ENCODE measurements at regions not wholly inside any gene's neighbourhood (a gene's known extent, or its start where the extent isn't known, plus 50 kb on each side); places are given as distances from the start of the nearest gene placed in this dataset.

DNA sequence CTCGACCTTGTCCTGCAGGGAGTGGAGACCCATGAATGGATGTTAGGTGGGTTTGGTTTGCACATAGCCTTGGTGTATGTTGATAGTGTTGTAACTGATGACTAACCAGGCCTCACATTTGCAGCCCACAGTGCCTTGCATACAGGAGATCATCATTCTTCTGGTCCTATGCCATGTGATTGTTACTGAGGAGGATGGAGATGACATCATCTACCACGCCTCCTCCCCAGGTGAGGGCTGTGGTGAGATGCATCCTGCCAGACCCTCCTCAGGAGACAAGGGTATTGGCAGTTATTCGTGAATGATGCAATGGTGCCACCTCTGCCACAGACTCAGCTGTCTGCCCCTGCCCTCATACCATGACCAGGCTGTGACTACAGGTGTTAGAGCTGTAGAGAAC lies 1294.1 kb downstream of the UQCRFS1 start:
- no peak for DNase-seq

DNA sequence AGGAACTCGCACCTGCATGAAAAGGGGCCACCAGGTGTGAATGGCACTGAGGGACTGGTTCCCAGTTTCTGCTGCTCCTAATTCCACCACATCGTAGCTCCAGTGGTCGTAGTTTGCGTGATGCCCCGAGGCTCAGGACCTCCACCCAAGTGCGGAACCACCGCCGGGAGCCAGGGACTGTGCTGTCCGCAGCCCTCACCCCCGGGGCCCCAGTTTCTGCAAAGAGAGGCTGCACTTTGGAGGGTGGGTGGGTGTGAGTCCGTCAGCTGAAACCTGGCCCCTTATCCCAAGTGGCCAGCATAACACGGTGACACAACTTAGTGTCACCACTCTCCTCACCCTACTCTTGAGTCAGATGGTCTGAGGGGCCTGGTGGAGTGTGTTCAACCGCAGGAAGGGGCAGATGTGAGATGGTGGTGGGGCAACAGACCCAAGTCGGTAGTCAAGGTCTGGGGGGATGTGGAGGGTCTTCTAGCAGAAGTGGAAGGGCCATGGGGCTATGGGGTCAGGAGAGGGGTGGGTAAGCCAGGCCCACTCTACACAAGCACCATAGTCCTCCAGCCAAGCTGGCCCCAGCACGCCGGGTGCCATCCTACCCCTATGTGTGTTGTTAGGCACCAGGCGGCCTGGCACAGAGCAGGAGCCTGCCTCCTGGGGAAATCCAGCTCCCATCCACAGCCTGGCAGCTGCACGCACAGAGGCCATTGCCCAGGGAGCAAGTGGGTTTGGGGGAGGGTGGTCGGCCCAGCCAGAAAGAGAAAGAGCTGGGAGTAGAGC lies 1301.6 kb downstream of the UQCRFS1 start:
- DNase-seq: no peak

DNA sequence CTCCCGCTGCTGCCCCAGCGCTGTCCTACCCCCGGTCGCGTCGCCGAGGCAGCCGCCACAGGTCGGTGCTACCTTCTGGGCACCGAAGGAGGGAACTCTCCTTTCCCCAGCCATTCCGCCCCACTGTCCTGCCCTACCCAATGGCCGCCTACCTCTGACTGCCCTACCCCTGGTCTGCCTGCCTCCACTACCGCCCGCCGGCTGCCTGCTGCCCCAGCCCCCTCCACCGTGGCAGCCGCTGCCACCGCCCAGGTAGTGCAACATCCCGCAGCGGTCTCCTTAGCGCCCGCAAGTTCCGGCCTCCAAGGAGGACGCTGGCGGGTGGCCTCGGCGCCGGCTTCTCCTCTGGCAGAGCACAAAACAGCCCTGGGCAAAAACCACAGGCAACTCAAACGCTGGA lies 1303.1 kb downstream of the UQCRFS1 start:
- no peak for DNase-seq

DNA sequence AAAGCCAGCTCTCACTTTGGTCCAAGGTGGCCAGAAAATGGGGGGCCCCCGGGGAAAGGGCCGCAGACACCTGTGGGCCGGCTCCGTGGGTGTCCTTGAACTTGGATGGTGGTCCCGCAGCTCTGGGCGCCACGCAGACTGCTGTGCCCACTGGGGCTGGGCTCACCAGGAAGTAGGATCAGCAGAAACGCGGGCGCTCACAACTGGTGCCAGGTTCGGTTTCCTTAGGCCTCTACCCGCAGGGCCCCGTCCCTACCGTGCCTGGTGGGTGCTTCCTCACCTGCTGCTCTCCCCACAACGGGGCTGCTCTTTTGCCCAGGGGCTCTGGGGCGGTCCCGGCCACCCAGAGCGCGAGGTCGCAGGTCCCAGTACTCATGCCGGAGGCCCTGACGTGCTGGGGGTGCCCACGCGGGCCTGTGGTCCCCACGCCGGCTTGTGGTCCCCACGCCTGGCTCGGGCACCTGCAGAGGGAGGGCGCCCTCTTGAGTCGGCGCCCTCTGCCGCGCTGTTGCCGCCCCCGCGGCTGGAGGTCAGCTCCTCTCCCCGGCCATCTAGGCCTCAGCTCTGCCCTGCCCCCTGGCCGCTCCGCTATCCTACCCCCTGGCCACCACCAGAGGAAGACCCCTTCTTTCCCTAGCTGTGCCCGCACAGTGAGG lies 1303.6 kb downstream of the UQCRFS1 start:
- no peak for DNase-seq

DNA sequence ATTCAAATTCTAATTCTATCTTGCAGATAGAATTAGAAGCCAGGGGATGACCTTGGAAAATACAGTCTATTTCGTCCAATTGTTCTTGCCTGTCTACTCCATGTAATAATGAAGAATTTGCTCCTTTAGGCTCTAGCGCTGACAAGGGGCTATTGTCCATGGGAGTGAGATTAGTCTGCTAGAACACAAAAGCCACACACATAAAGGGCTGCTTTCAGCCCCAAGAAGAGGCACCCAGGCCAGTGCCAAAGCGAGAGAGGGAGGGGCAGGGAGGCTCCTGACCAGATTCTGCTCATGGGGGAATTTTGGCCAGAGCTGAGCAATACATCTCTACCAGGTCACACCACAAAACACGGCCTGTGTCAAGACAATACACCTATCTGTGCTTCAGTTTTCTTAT lies 1306.9 kb downstream of the UQCRFS1 start:
- DNase-seq: no peak

DNA sequence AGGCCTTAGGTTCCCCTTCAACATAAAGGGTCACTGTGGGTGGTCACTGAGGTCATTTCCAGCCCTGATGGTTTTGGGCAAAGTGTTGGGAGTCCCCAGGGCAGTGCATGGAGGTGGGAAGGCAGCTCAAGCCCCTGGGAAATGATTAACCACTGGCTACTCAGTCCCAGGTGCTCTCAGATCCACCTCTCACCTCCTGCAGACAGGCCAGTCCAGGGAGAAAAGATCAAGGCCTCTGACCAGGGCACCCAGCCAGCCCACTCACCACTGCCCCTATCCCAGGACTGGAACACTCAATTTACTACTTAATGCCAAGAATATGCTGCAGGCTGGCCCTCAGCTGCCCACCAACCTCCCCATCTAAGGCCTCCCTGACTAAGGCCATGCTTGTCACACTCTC lies 1307.9 kb downstream of the UQCRFS1 start:
- no peak for DNase-seq

DNA sequence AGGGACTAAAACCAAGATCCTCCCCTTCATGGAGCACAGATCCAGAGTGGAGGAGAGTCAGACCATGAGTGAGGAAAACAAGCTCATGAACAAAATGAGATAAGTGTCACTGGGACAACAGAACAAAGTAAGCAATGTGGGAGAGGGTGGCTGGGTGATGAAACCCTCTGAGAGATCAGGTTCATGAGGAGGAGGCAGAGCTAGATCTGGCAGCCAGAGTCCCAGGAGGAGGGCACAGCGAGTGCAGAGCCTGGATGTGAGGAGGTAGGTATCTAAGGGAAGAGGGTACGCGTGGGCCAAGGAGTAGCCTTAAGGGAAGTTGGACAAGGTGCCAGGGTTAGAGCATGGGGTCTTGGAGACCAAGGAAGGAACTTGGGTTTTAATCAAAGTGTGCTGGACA lies 1311.9 kb downstream of the UQCRFS1 start:
- no peak for DNase-seq

DNA sequence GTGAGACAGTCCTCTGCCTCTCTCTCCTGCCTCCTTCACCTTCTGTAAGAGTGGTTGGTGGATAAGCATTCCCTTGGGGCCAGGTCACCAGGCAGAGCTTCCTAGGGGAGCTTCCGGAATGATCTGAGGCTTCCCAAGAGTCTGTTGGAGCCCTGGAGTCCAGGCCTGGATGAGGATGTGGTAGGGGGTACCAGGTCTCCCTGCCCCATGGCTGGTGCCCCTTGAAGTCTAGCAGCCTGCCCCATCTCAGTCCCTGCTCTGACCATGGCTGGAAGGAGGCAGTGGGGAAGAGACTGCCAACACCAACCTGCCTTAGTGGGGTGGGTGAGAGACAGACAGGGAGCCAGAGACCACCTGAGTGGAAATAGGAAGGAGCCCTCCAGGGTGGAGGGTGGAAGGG lies 1316.9 kb downstream of the UQCRFS1 start:
- no peak for DNase-seq

DNA sequence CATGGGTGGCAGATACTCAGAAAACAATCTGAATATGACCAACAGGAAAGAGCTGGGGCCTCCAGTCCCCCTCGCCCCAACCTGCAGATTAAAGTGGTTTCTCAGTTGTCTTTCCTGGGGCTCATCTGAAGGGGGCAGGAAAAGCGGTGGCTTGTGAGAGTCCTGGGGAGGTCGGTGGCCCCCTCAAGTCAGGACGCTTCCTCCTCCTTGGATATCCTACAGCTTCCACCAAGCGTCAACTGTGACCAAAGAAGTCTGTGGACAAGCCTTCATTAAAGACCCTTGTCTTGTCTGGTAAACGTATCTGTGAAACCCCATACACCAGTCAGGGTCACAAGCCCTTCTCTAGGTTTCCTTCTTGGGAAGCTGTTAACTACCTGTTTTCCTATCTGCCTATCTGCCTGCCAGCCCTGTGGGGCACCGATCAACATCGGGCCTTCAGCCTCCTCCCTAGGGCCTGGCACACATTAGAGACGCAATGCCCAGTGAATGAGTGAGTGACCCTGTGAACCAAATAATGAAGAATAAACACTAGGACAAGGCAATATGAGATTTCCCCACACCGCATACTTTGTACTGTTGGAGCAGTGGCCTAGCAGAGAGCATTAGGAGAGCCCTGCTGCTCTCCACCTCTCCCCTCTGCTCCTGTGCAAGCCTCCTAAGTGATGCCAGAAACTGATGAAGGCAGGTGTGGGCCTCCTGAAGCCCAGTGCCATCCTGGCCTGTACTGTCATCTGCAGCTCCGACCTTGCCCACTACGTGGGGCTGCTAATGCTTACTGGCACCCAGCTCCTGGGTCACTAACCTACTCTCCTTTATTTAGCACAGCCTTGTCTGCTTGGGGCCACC lies 1317.8 kb downstream of the UQCRFS1 start:
- no peak for DNase-seq

DNA sequence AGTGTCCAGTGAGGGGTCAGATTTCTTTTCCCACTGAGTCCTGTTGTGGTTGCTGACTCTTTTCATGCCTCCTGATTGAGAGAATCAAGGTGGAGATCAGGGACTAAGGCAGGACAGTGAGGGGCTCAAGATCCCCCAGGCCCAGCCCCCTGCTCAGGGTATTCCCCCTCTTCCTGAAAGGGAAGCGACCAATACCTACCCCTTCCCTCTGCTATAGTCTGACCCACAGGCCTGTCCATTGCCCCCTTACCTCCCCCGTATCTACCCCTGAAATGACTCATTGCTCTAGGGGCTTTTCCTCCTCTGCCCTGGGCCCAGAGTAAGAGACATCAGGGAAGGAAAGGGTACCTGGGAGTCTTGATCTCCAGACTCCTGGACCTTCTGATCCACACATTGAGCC lies 1320.5 kb downstream of the UQCRFS1 start:
- DNase-seq: no peak

DNA sequence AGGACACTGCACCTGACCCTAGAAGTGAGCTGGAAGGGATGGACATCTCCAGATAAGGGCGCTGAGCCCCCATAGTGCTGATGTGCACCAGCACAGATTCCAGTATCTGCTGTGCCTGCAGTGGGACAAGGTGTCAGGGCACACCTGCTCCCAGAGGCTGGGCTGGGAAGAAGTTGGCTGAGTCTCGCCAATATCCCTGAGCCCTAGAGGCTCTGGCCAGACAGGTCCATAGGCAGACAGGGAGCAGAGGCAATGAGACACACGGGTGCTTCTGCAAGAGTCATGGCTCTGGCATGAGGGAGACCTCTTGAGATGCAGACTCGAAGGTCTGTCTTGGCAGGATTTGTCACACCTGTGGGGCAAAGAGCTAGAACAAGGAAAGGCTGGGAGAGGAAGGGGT lies 1321.5 kb downstream of the UQCRFS1 start:
- DNase-seq: no peak

DNA sequence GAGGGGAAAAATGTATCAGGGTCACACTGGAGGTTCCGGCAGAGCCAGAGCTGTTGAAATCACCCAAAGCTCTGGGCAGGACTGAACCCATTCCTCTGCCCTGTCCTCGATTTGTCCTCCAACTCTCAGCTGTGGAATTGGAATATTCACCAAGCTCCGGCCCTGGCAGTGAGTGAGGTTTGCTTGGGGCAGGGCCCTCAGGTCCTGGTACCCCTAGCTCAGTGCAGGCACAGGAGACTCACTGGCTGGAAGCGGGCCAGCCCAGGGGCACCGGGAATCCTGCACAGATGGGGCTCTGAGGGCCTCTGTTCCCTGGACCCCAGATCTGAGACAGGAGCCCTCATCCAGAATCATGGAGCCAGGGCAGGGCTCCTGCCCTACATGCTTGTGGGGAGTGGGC lies 1322.3 kb downstream of the UQCRFS1 start:
- DNase-seq: no peak

DNA sequence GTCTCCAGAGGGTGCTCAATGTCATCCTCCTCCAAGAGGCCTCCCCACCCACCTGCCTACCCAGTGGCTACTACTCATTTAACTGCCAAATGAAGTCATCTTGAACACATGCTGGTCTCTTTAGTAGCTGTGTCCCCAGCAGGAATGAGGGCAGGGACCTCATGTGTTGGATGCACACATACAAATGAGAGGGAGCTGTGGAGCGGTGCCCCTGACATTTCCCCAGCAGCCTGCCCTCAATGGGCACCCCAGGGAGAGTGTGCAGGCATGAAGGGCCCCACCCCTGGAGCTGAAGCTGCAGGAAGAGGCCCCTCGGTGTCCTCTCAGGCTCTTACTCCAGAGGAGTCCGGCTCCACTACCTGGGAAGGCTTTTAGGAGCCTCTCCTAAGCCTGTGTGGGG lies 1322.7 kb downstream of the UQCRFS1 start:
- no peak for DNase-seq

DNA sequence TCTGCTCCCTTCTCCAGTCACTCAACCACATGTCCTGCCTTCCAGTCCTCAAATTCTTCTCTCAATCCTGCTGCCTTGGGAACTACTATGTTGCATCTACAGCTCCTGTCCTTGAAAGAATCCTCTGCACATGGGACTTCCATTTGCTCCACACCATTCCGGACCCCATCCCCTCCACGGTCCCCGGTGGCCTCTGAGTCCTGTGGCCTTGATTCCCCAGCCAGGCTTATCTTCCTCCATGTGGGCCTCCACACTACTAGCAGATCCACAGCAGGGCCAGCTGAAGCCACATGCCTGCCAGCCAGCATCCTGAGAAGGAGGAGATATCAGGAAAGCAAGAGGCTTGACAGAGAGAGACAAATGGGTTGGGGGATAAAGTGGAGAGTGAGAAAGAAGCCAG lies 1323.8 kb downstream of the UQCRFS1 start:
- DNase-seq: no peak

DNA sequence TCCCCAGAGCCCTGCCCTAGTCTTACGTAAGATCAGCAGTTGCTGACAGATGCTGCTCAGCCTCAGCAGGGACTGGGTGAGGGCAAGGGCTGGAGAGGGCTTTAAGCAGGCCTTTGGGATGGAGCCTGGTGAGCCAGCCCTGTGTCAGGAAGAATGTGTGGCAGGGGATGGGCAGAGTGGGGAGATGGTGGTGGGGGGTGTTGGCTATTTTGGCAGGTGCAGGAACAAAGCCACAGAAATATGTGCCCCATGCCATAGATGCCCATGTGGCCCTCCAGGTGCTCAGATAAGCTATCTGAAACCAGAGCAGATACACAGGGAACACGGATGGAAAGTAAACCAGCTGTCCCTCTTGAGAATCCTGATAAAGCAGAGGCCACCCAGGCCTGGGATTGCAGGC lies 1325.0 kb downstream of the UQCRFS1 start:
- DNase-seq: no peak

DNA sequence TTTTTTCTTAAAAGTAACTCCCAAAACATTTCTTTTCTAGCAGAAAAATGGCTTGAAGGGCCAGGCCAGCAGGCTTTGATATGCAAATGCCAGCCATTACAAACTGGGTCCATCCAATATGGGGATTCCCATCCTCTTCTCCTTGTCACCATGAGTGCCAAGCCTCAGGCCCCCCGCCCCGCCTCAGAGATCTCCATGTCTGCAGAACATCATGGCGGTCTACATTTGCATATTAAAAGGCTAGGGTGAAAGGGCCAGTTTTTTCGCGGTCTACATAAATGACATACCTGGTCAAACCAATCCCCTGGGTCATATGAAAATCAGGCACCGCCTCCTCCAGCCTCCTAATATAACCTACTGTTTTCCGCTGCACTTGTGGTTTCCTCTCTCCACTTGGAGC lies 1327.6 kb downstream of the UQCRFS1 start:
- DNase-seq: no peak

DNA sequence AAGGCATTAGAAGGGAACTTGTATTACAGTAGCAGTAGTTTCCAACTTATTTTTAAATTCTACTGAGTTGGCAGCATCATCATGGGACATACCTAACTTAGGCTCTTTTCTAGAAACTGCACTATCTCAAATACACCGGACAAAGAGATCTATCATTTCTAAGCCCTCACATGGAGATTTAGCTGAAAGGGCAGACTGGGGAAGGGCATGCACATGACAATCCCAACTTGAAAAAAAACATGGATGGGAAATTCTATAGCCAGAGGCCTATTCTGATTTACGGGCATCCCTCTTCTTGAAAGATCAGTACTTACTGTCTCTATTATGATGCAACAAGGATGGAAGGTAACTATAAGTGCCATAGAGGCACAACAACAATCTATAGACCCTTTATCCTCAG lies 1328.6 kb downstream of the UQCRFS1 start:
- DNase-seq: no peak

DNA sequence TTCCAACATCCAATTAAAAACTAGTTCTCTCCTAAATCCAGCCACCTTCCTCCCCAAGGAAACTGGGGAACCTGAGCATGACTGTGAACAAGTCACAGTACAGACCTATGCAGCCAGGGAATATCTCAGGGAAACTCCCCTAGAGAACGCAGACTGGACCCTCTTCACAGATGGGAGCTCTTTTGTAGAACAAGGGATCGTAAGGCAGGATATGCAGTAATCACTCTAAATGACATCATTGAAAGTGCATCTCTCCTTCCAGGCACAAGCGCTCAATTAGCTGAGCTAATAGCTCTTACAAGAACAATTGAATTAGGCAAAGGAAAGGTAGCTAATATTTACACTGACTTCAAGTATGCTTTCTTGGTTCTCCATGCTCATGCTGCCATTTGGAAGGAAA lies 1331.7 kb downstream of the UQCRFS1 start:
- no peak for DNase-seq

DNA sequence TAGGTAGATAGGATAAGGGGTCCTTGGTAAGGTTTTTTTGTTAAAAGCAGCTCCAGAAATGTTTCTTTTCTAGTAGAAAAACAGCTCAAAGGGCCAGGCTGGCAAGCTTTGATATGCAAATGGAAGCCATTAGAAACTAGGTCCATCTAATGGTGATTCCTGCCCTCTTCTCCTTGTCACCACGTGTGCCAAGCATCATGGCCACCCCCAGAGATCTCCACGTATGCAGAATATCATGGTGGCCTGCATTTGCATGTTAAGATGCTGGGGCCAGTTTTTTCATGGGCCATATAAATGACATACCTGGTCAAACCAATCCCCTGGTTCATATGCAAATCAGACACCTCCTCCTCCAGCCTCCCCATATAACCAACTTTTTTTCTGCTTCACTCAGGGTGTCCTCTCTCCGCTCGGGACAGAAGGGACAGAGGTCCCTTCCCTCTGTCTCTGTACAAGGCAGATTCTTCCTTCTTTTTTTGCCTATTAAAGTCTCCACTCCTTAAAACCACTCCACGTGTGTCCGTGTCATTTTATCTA lies 1335.9 kb downstream of the UQCRFS1 start:
- DNase-seq: no peak

DNA sequence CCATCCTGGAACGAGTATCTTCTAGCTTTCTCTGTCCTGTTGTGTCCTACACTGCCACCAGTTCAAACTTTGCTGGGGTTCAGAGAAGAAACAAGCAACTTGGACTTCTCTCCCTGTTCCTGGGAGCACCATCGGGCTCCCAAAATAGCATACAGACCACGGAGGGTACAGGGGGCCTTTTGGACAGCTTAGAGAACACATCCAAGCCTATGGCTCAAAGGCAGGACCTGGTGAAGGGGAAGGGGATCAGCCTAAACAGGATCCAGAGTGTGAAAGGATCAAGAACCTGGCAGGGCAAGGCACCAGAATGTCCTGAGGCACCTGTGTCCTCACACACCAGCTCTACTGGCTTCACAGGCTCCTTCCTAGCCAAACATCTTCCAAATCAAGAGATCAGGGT lies 1336.5 kb downstream of the UQCRFS1 start:
- no peak for DNase-seq

DNA sequence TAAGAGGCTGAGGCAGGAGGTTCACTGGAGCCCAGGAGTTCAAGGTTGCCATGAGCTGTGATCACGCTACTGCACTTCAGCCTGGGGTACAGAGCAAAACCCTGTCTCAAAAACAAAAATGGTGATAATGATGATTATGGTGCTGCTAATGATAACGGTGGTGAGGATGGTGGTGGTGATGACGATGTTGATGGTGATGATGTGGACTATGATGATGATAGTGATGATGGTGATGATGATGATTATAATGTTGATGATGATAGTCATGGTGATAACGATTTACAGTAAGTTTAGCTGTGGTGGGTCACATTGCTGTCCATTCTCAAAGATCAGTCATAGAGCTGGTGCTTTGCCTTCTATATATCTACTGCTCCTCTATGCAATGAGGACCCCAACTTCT lies 1340.6 kb downstream of the UQCRFS1 start:
- no peak for DNase-seq

DNA sequence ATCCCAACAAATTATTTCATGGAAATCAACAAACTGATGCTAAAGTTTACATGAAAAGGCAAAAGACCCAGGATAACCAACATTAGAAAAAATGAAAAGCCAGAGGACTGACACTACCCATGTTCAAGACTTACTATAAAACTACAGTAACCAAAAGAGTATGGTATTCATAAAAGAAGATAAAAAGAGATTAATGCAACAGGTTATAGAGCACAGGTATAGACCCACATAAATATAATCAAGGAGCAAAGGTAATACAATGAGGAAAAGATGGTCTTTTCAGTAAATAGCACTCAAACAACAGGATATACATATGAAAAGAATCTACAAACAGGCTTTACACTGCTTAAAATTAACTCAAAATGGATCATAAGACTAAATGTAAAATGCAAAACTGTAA lies 1342.7 kb downstream of the UQCRFS1 start:
- no peak for DNase-seq

DNA sequence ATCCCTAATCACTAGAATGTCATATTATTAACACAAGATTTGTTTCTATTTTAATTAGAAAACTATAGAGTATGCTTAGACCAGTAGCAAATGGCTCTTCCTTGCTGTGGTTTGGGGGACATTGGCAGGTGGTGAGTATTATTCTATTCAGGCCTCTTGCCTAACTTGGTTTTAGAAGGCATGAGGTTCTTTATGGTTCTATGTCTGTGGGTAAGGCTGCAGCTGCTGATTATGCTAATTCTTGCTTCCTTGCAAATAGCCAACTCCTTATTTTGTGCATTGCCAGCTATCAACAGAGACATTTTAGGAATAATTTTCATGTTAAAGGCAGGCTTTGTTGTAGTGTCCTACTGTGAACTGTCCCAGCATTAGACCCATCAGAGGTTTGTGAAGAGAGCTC lies 1344.9 kb downstream of the UQCRFS1 start:
- no peak for DNase-seq

All from tongue (tissue), 1 donor.